ENCODE measurements at regions not wholly inside any gene's neighbourhood (a gene's known extent, or its start where the extent isn't known, plus 50 kb on each side); places are given as distances from the start of the nearest gene placed in this dataset.
A peak's percentile ranks its signal among the peaks of the same experiment; 100 is the strongest.

GRCh38 chr3:10695595-10696285, 120.3 kb upstream of the SLC6A11 start:
- DNase-seq, result peak in 6 of 10 donors; percentile 35 to 89 (median 77)
- intact Hi-C loops (cut with DNase I), result loop anchor here (5.0 kb wide), 1 partner anchor 353 kb away; no protein-coding TSS in a partner anchor

- DNase-seq, result no peak
- intact Hi-C loops (cut with DNase I), result loop anchor here (5.0 kb wide), 1 partner anchor 356 kb away; no protein-coding TSS in a partner anchor
Observed at GRCh38 chr3:10697918-10698317, 118.1 kb upstream of the SLC6A11 start.

GRCh38 chr3:10700821-10701220, 115.2 kb upstream of the SLC6A11 start:
- intact Hi-C loops (cut with DNase I), result no loop called here
- DNase-seq, result no peak

- intact Hi-C loops (cut with DNase I), result no loop called here
- peak in 8 of 10 donors; percentile 60 to 97 (median 82) for DNase-seq
Observed at GRCh38 chr3:10702961-10703740, 112.9 kb upstream of the SLC6A11 start.

- DNase-seq, result no peak
- intact Hi-C loops (cut with DNase I), result no loop called here
Observed at GRCh38 chr3:10703875-10704274, 112.2 kb upstream of the SLC6A11 start.

GRCh38 chr3:10706156-10706739, 109.8 kb upstream of the SLC6A11 start:
- intact Hi-C loops (cut with DNase I), result no loop called here
- DNase-seq, result peak in 5 of 10 donors; percentile 47 to 87 (median 80)

- DNase-seq, result peak in 1 of 10 donors; percentile 67
- intact Hi-C loops (cut with DNase I), result no loop called here
Observed at GRCh38 chr3:10706740-10707399, 109.2 kb upstream of the SLC6A11 start.

- peak in 6 of 10 donors; percentile 28 to 89 (median 58) for DNase-seq
- intact Hi-C loops (cut with DNase I), result no loop called here
Observed at GRCh38 chr3:10707400-10708215, 108.4 kb upstream of the SLC6A11 start.

- peak in 1 of 10 donors; percentile 79 for DNase-seq
- intact Hi-C loops (cut with DNase I), result no loop called here
Observed at GRCh38 chr3:10708216-10708893, 107.7 kb upstream of the SLC6A11 start.

GRCh38 chr3:10709110-10709781, 106.8 kb upstream of the SLC6A11 start:
- peak in 3 of 10 donors; percentile 48 to 89 (median 83) for DNase-seq
- intact Hi-C loops (cut with DNase I), result no loop called here

GRCh38 chr3:10712121-10712520, 103.9 kb upstream of the SLC6A11 start:
- intact Hi-C loops (cut with DNase I), result no loop called here

GRCh38 chr3:10713656-10714055, 102.4 kb upstream of the SLC6A11 start:
- DNase-seq, result peak in 1 of 10 donors; percentile 63
- intact Hi-C loops (cut with DNase I), result no loop called here

More at GRCh38 chr3:10712121-10712520, 103.9 kb upstream of the SLC6A11 start:
- DNase-seq, result peak in 1 of 10 donors; percentile 48

- intact Hi-C loops (cut with DNase I), result no loop called here
- no peak for DNase-seq
Observed at GRCh38 chr3:10715886-10716285, 100.1 kb upstream of the SLC6A11 start.

GRCh38 chr3:10716964-10717363, 99.1 kb upstream of the SLC6A11 start:
- DNase-seq, result peak in 1 of 10 donors; percentile 58
- intact Hi-C loops (cut with DNase I), result no loop called here

- DNase-seq, result no peak
- intact Hi-C loops (cut with DNase I), result no loop called here
Observed at GRCh38 chr3:10717756-10718155, 98.3 kb upstream of the SLC6A11 start.

- DNase-seq, result no peak
- intact Hi-C loops (cut with DNase I), result no loop called here
Observed at GRCh38 chr3:10721101-10721500, 94.9 kb upstream of the SLC6A11 start.

- DNase-seq, result peak in 7 of 10 donors; percentile 32 to 84 (median 56)
- intact Hi-C loops (cut with DNase I), result no loop called here
Observed at GRCh38 chr3:10722911-10723310, 93.1 kb upstream of the SLC6A11 start.

GRCh38 chr3:10723991-10724390, 92.0 kb upstream of the SLC6A11 start:
- no peak for DNase-seq
- intact Hi-C loops (cut with DNase I), result no loop called here

- DNase-seq, result no peak
- intact Hi-C loops (cut with DNase I), result no loop called here
Observed at GRCh38 chr3:10725067-10725466, 91.0 kb upstream of the SLC6A11 start.
